H1 (cell line): ENCODE measurements at regions not wholly inside any gene's neighbourhood (a gene's known extent, or its start where the extent isn't known, plus 50 kb on each side); places are given as distances from the start of the nearest gene placed in this dataset.

Experiments used
- CTCF ChIA-PET: fragments of 300-600 bp; sonication (Branson Sonifier 250); formaldehyde crosslinking; loops from one replicate; lab custom pipeline; 2021; ENCODE audit not compliant: partially characterized antibody; lab: Charles Lee
- POLR2A ChIA-PET: fragments of 300-600 bp; sonication (Branson Sonifier 250); formaldehyde crosslinking; loops from one replicate; lab custom pipeline; 2021; ENCODE audit warnings: inconsistent platforms; ENCODE audit not compliant: partially characterized antibody; lab: Charles Lee
- DNase-seq, 2 experiments: peaks; one replicate each; pipeline versions ENCODE4 v3.0.0 to v3.0.0-alpha.2; 2010 to 2022; ENCODE audit warnings: low spot score in 2 of 2, low read depth in 1 of 2, mixed read lengths in 1 of 2
- FAIRE-seq: peaks from 2 replicates; lab custom pipeline; 2011; peaks lifted over from hg19 to GRCh38; lab: Jason Lieb, UNC
- H2AFZ ChIP-seq: 2 replicates; pipeline ENCODE4 v1.8.1; 2012; ENCODE audit warnings: low read length, inconsistent platforms
- H2AK5ac ChIP-seq: 2 replicates; pipeline ENCODE4 v1.6.1; 2013; ENCODE audit warnings: low read depth, low read length
- H2BK120ac ChIP-seq: replicated peaks from 2 replicates; pipeline ENCODE3; 2013; ENCODE audit warnings: low read depth, low read length, inconsistent platforms
- H2BK12ac ChIP-seq: 2 replicates; pipeline ENCODE4 v1.6.1; 2013; ENCODE audit warnings: low read depth, low read length
- H2BK15ac ChIP-seq: 2 replicates; pipeline ENCODE4 v1.6.1; 2013; ENCODE audit warnings: low read length
- H2BK20ac ChIP-seq: 2 replicates; pipeline ENCODE4 v1.6.1; 2013; ENCODE audit warnings: low read length
- H2BK5ac ChIP-seq: 2 replicates; pipeline ENCODE4 v1.6.1; 2013; ENCODE audit warnings: low read depth, low read length
- H3K14ac ChIP-seq: 2 replicates; pipeline ENCODE4 v1.6.1; 2013; ENCODE audit warnings: inconsistent platforms; ENCODE audit not compliant: insufficient read length
- H3K18ac ChIP-seq: 2 replicates; pipeline ENCODE4 v1.6.1; 2013; ENCODE audit warnings: low read length; ENCODE audit errors: extremely low read depth
- H3K23ac ChIP-seq: 2 replicates; pipeline ENCODE4 v1.6.1; 2013; ENCODE audit warnings: inconsistent platforms; ENCODE audit not compliant: insufficient read length
- H3K23me2 ChIP-seq: 2 replicates; pipeline ENCODE4 v1.6.1; 2013; ENCODE audit warnings: low read depth, low read length
- H3K27ac ChIP-seq: 2 replicates; pipeline ENCODE4 v1.6.1; 2011; ENCODE audit warnings: low read depth, low read length, inconsistent platforms
- H3K27me3 ChIP-seq, 4 experiments: replicated peaks in 1 of 4; 1 replicate in 1 of 4; 2 replicates in 3 of 4; pipeline versions ENCODE4 v1.6.1 to v1.8.1; 2011 to 2013; ENCODE audit warnings: low read length in 3 of 4, mild to moderate bottlenecking in 3 of 4, inconsistent platforms in 2 of 4, mixed read lengths in 2 of 4, moderate library complexity in 1 of 4; ENCODE audit not compliant: control insufficient read depth in 3 of 4, insufficient read depth in 3 of 4; ENCODE audit errors: extremely low read depth in 1 of 4
- H3K36me3 ChIP-seq, 4 experiments: 2 replicates each; pipeline versions ENCODE4 v1.6.1 to v1.8.1; 2011 to 2013; ENCODE audit warnings: mild to moderate bottlenecking in 4 of 4, low read length in 3 of 4, moderate library complexity in 2 of 4, control low read depth in 1 of 4, inconsistent platforms in 1 of 4; ENCODE audit not compliant: insufficient read depth in 4 of 4, control insufficient read depth in 2 of 4
- H3K4ac ChIP-seq: replicated peaks from 2 replicates; pipeline ENCODE3; 2013; ENCODE audit warnings: low read length, low read depth, mixed read lengths, inconsistent platforms; ENCODE audit not compliant: insufficient read length
- H3K4me1 ChIP-seq, 4 experiments: replicated peaks in 1 of 4; 1 replicate in 1 of 4; 2 replicates in 3 of 4; pipeline versions ENCODE4 v1.6.1 to v1.8.1; 2011 to 2013; ENCODE audit warnings: low read length in 3 of 4, inconsistent platforms in 2 of 4, mixed read lengths in 1 of 4; ENCODE audit not compliant: insufficient read depth in 4 of 4, control insufficient read depth in 3 of 4
- H3K4me2 ChIP-seq, 2 experiments: 2 replicates each; pipeline versions ENCODE4 v1.6.1 to v1.8.1; 2011 to 2013; ENCODE audit warnings: low read depth in 2 of 2, low read length in 2 of 2, control low read depth in 1 of 2, inconsistent platforms in 1 of 2, mild to moderate bottlenecking in 1 of 2; ENCODE audit not compliant: insufficient read depth in 1 of 2
- H3K4me3 ChIP-seq, 4 experiments: fragments of 200-600, 300-600 bp in 1 of 4; sonication (generic), shearing (Covaris generic), sonication (Bioruptor Twin) in 1 of 4; 2 replicates each; pipeline versions ENCODE4 v1.5.1 to v1.8.1; 2011 to 2016; ENCODE audit warnings: low read length in 4 of 4, low read depth in 3 of 4, control low read depth in 2 of 4, inconsistent platforms in 2 of 4, mild to moderate bottlenecking in 2 of 4, mixed read lengths in 1 of 4, moderate library complexity in 1 of 4; ENCODE audit not compliant: insufficient read depth in 2 of 4; ENCODE audit errors: extremely low read depth in 1 of 4
- H3K56ac ChIP-seq: replicated peaks from 2 replicates; pipeline ENCODE3; 2013; ENCODE audit warnings: low read depth, mild to moderate bottlenecking, mixed read lengths, low read length, inconsistent platforms; ENCODE audit not compliant: insufficient read length
- H3K79me1 ChIP-seq: 2 replicates; pipeline ENCODE4 v1.6.1; 2013; ENCODE audit warnings: low read depth, low read length, control low read depth
- H3K79me2 ChIP-seq, 2 experiments: 2 replicates each; pipeline versions ENCODE4 v1.6.1 to v1.8.1; 2012 to 2013; ENCODE audit warnings: low read length in 2 of 2, mild to moderate bottlenecking in 2 of 2, inconsistent platforms in 1 of 2; ENCODE audit not compliant: insufficient read depth in 2 of 2, control insufficient read depth in 1 of 2
- H3K9ac ChIP-seq, 4 experiments: replicated peaks in 1 of 4; 1 replicate in 1 of 4; 2 replicates in 3 of 4; pipeline versions ENCODE4 v1.6.1 to v1.8.1; 2011 to 2013; ENCODE audit warnings: low read depth in 3 of 4, low read length in 3 of 4, control low read depth in 2 of 4, mild to moderate bottlenecking in 2 of 4, moderate library complexity in 2 of 4, inconsistent platforms in 1 of 4; ENCODE audit errors: extremely low read depth in 1 of 4
- H3K9me3 ChIP-seq, 2 experiments: 2 replicates each; pipeline versions ENCODE4 v1.6.1 to v1.8.1; 2012 to 2013; ENCODE audit warnings: mild to moderate bottlenecking in 2 of 2, moderate library complexity in 2 of 2, control low read depth in 1 of 2, inconsistent platforms in 1 of 2, low read depth in 1 of 2, low read length in 1 of 2, mixed read lengths in 1 of 2; ENCODE audit not compliant: insufficient read depth in 2 of 2
- H4K20me1 ChIP-seq, 2 experiments: replicated peaks in 1 of 2; 2 replicates each; pipeline versions ENCODE3 to v1.8.1; 2011 to 2013; ENCODE audit warnings: inconsistent platforms in 2 of 2, low read length in 2 of 2, mild to moderate bottlenecking in 1 of 2; ENCODE audit not compliant: insufficient read depth in 2 of 2, control insufficient read depth in 1 of 2
- H4K5ac ChIP-seq: 2 replicates; pipeline ENCODE4 v1.6.1; 2013; ENCODE audit warnings: low read length, low read depth, mixed read lengths, inconsistent platforms; ENCODE audit not compliant: insufficient read length
- H4K8ac ChIP-seq: 2 replicates; pipeline ENCODE4 v1.8.0; 2013; ENCODE audit warnings: mild to moderate bottlenecking, moderate library complexity, low read length, inconsistent platforms; ENCODE audit not compliant: insufficient read depth; ENCODE audit errors: extremely low read depth
- H4K91ac ChIP-seq: replicated peaks from 2 replicates; pipeline ENCODE3; 2013; ENCODE audit warnings: low read length, mixed read lengths, inconsistent platforms; ENCODE audit not compliant: insufficient read length
- EGR1 ChIP-seq: IDR thresholded peaks from 2 replicates; pipeline ENCODE4 v1.6.1; 2011; ENCODE audit warnings: low read depth, low read length, borderline replicate concordance
- GTF2F1 ChIP-seq: IDR thresholded peaks from 2 replicates; pipeline ENCODE4 v1.6.1; 2012; ENCODE audit warnings: low read depth, low read length, improper control_type of control experiment, borderline replicate concordance
- HDAC6 ChIP-seq: IDR thresholded peaks from one replicate; pipeline ENCODE4 v1.7.1; 2012; ENCODE audit warnings: low read depth, mild to moderate bottlenecking, inconsistent platforms, low read length, moderate library complexity
- JUN ChIP-seq: IDR thresholded peaks from 2 replicates; pipeline ENCODE4 v1.6.1; 2011; ENCODE audit warnings: low read depth, mild to moderate bottlenecking, improper control_type of control experiment, low read length
- RAD21 ChIP-seq, 2 experiments: IDR thresholded peaks in 1 of 2; conservative IDR thresholded peaks in 1 of 2; 2 replicates each; pipeline ENCODE4 v1.6.1; 2011; ENCODE audit warnings: low read depth in 2 of 2, low read length in 2 of 2, improper control_type of control experiment in 1 of 2, inconsistent platforms in 1 of 2, mild to moderate bottlenecking in 1 of 2, moderate library complexity in 1 of 2
- SIRT6 ChIP-seq: IDR thresholded peaks from one replicate; pipeline ENCODE4 v1.7.1; 2012; ENCODE audit warnings: low read length, inconsistent platforms
- SRF ChIP-seq: IDR thresholded peaks from 2 replicates; pipeline ENCODE4 v1.6.1; 2011; ENCODE audit warnings: mild to moderate bottlenecking, low read depth, low read length, moderate library complexity
- WGBS, 2 experiments: shearing (Covaris generic) in 1 of 2; methylation state at CpG; one replicate each; pipeline versions ENCODE4 v1.1.6 to v1.1.7; 2013 to 2015; ENCODE audit warnings: low lambda C conversion rate in 2 of 2, mixed read lengths in 2 of 2, inconsistent platforms in 1 of 2, low coverage in 1 of 2, missing lambda C conversion rate in 1 of 2; ENCODE audit not compliant: insufficient replicate concordance in 2 of 2, insufficient coverage in 1 of 2, insufficient read length in 1 of 2; ENCODE audit errors: extremely low coverage in 1 of 2, missing lambda C conversion rate in 1 of 2; 5-methylcytosine and 5-hydroxymethylcytosine counted together
- TF ChIP-seq, protein P1 (sequence below): IDR thresholded peaks from 2 replicates; pipeline ENCODE4 v1.6.1; 2012; ENCODE audit warnings: inconsistent platforms
- TF ChIP-seq, protein P2 (sequence below), 3 experiments: IDR thresholded peaks; 1 replicate in 2 of 3; 2 replicates in 1 of 3; pipeline versions ENCODE4 v1.5.1 to v1.6.1; 2011; ENCODE audit warnings: low read length in 3 of 3, mild to moderate bottlenecking in 3 of 3, inconsistent platforms in 2 of 3, low read depth in 1 of 3, moderate library complexity in 1 of 3; ENCODE audit not compliant: insufficient read depth in 1 of 3; ENCODE audit errors: control extremely low read depth in 1 of 3

DNA sequence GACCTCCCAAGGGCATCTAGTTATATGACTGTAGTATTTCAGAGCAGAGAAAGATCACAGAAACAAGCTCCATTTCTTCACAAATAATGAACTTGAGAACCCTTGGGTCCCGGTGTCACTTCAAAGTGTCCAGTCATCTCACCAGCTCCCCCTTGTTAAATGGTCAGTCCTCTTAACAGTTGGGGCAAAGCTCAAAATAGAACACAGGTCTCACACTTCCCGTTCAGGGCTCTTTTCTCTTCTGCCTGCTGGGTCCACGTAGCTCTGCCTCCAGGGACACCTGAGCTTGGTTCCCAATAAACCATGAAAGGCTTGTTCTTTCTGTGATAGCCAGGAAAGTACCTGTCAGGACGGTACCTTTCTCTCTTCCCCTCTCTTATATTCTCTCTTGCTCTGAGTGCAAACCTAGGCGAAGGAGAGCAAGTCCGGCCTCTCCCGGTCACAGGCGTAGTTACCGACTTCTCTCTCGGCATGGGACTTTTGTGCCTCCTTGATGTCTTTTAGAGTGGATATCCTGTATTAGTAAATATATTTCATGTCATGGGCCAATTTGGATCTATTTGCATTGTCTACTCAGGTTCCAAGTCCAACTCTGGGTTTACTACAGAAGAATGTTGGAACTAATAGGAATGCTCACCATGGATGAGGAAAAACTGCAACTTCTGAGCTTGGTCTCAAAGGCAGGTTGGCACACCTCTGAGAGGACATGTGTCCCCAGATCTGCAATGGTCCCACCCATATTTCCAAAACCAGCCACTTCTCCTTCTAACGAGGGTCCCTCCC is 118.8 kb upstream of the PARP11 start:
- H4K91ac ChIP-seq, result no peak overlapping the region
- no peak overlapping the region for H3K4ac ChIP-seq
- no peak overlapping the region for H2BK15ac ChIP-seq
- no peak overlapping the region for H2BK5ac ChIP-seq
- no peak overlapping the region for H3K23ac ChIP-seq
- no peak overlapping the region for H4K8ac ChIP-seq
- H2AFZ ChIP-seq, result no peak overlapping the region
- no peaks in the 10 kb centered on the region for H3K79me2 ChIP-seq
- ChIA-PET POLR2A (interaction anchor here (0.8 to 1.4 kb wide), 4 partner anchors 8 to 428 kb away, joined by 3 read pairs; no protein-coding TSS in a partner anchor), CTCF (interaction anchor here (0.7 to 18.4 kb wide), 20 partner anchors 13 to 382 kb away, joined by 3 to 273 read pairs (median 4); no protein-coding TSS in a partner anchor)
- no peak overlapping the region for H2BK20ac ChIP-seq
- DNase-seq, result no peak
- no peak overlapping the region for H4K5ac ChIP-seq
- H3K23me2 ChIP-seq, result no peaks in the 10 kb centered on the region
- 87% methylated on average over 11 of the region's 11 CpGs; no CpG with 5 or more reads in 1 of the 2 experiments for WGBS, 2 experiments
- H2BK120ac ChIP-seq, result no peak overlapping the region
- no peaks in the 10 kb centered on the region for H3K27me3 ChIP-seq
- no peak for FAIRE-seq
- no peak overlapping the region for H2BK12ac ChIP-seq
- no peak overlapping the region for H3K4me2 ChIP-seq
- H3K18ac ChIP-seq, result no peak overlapping the region
- no peak overlapping the region for H2AK5ac ChIP-seq
- no peaks in the 10 kb centered on the region for H3K79me1 ChIP-seq
- peaks cover 0 to 2% (median 0%) of the 10 kb centered on the region in 4 experiments; a peak in 1 of 7 replicates for H3K4me1 ChIP-seq
- H3K4me3 ChIP-seq, result no peak overlapping the region
- no peak overlapping the region for H3K9ac ChIP-seq
- H3K27ac ChIP-seq, result no peak overlapping the region
- no peak overlapping the region for H3K14ac ChIP-seq
- no peaks in the 10 kb centered on the region for H3K36me3 ChIP-seq
- no peaks in the 10 kb centered on the region for H3K9me3 ChIP-seq
- no peak overlapping the region for H3K56ac ChIP-seq
- no peaks in the 10 kb centered on the region for H4K20me1 ChIP-seq
- no peak for TF ChIP-seq JUN
- no peak for TF ChIP-seq EGR1
- TF ChIP-seq HDAC6, result no peak
- TF ChIP-seq, protein P1, sequence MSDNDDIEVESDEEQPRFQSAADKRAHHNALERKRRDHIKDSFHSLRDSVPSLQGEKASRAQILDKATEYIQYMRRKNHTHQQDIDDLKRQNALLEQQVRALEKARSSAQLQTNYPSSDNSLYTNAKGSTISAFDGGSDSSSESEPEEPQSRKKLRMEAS, result no peak
- no peak for TF ChIP-seq RAD21 (IDR thresholded peaks at IDR 0.05 in 1 of 2, conservative IDR thresholded peaks at IDR 0.05 in 1 of 2; ENCODE audit: low read depth in 2 of 2, low read length in 2 of 2)
- TF ChIP-seq SRF, result no peak
- TF ChIP-seq SIRT6, result no peak
- TF ChIP-seq, protein P2, sequence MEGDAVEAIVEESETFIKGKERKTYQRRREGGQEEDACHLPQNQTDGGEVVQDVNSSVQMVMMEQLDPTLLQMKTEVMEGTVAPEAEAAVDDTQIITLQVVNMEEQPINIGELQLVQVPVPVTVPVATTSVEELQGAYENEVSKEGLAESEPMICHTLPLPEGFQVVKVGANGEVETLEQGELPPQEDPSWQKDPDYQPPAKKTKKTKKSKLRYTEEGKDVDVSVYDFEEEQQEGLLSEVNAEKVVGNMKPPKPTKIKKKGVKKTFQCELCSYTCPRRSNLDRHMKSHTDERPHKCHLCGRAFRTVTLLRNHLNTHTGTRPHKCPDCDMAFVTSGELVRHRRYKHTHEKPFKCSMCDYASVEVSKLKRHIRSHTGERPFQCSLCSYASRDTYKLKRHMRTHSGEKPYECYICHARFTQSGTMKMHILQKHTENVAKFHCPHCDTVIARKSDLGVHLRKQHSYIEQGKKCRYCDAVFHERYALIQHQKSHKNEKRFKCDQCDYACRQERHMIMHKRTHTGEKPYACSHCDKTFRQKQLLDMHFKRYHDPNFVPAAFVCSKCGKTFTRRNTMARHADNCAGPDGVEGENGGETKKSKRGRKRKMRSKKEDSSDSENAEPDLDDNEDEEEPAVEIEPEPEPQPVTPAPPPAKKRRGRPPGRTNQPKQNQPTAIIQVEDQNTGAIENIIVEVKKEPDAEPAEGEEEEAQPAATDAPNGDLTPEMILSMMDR (IDR thresholded peaks at IDR 0.05; ENCODE audit: control extremely low read depth in 1 of 3, insufficient read depth in 1 of 3, low read depth in 1 of 3, low read length in 3 of 3), result no peak
- TF ChIP-seq GTF2F1, result no peak
